IMR-90 (cell line): ENCODE measurements at regions not wholly inside any gene's neighbourhood (a gene's known extent, or its start where the extent isn't known, plus 50 kb on each side); places are given as distances from the start of the nearest gene placed in this dataset.

Experiments used
- ATAC-seq: fragments of 200-7000 bp; cut with Tn5 transposase; 2 replicates; pipeline ENCODE4 v1.9.1; 2020; ENCODE audit warnings: low read depth, mild to moderate bottlenecking, moderate library complexity
- BruUV-seq: library from RNA; stranded (reverse); fragments of 400-500 nt; replicated peaks from 2 replicates; lab custom pipeline; 2021; lab: Mats Ljungman, UMichigan
- CTCF ChIA-PET: fragments of 300-600 bp; formaldehyde crosslinking; extraction: SDS; loops from one replicate; lab custom pipeline; 2021; ENCODE audit warnings: antibody characterized with exemption; lab: Yijun Ruan, JAX
- POLR2A ChIA-PET: fragments of 300-600 bp; sonication (Branson Sonifier 250); formaldehyde crosslinking; loops from one replicate; lab custom pipeline; 2022; ENCODE audit warnings: antibody characterized with exemption; ENCODE audit not compliant: unreplicated experiment; lab: Charles Lee
- DNase-seq: peaks from one replicate; pipeline ENCODE4 v3.0.0; 2013
- H2AFZ ChIP-seq: replicated peaks from 2 replicates; pipeline ENCODE3; 2013; ENCODE audit warnings: low read length, mild to moderate bottlenecking; ENCODE audit not compliant: poor library complexity
- H2AK5ac ChIP-seq: 2 replicates; pipeline ENCODE4 v1.6.1; 2013; ENCODE audit warnings: low read depth, low read length, inconsistent platforms
- H2AK9ac ChIP-seq: replicated peaks from 2 replicates; pipeline ENCODE3; 2013; ENCODE audit warnings: mild to moderate bottlenecking, low read depth, low read length, moderate library complexity; ENCODE audit not compliant: poor library complexity
- H2BK120ac ChIP-seq: 2 replicates; pipeline ENCODE4 v1.6.1; 2013; ENCODE audit warnings: low read depth, low read length, inconsistent platforms
- H2BK15ac ChIP-seq: 3 replicates; pipeline ENCODE4 v1.6.1; 2013; ENCODE audit warnings: low read depth, low read length, inconsistent platforms
- H2BK20ac ChIP-seq: 2 replicates; pipeline ENCODE4 v1.6.1; 2013; ENCODE audit warnings: low read depth, mild to moderate bottlenecking, inconsistent platforms, low read length, moderate library complexity
- H2BK5ac ChIP-seq: 2 replicates; pipeline ENCODE4 v1.6.1; 2013; ENCODE audit warnings: mild to moderate bottlenecking, low read depth, low read length, inconsistent platforms; ENCODE audit not compliant: poor library complexity, severe bottlenecking
- H3K14ac ChIP-seq: replicated peaks from 2 replicates; pipeline ENCODE4 v1.6.1; 2013; ENCODE audit warnings: low read depth, low read length, inconsistent platforms
- H3K18ac ChIP-seq: 2 replicates; pipeline ENCODE4 v1.6.1; 2013; ENCODE audit warnings: low read depth, low read length, control low read depth
- H3K23ac ChIP-seq: 2 replicates; pipeline ENCODE4 v1.6.1; 2013; ENCODE audit warnings: low read depth, low read length, inconsistent platforms
- H3K27ac ChIP-seq: 2 replicates; pipeline ENCODE4 v1.5.1; 2013; ENCODE audit warnings: mild to moderate bottlenecking, control low read depth, low read length; ENCODE audit not compliant: insufficient read depth
- H3K27me3 ChIP-seq: 2 replicates; pipeline ENCODE4 v1.6.1; 2013; ENCODE audit warnings: low read length; ENCODE audit not compliant: control insufficient read depth, insufficient read depth
- H3K36me3 ChIP-seq: 2 replicates; pipeline ENCODE4 v1.6.1; 2013; ENCODE audit warnings: low read length, mixed read lengths; ENCODE audit not compliant: control insufficient read depth, insufficient read depth
- H3K4ac ChIP-seq: 2 replicates; pipeline ENCODE4 v1.6.1; 2013; ENCODE audit warnings: low read depth, low read length, inconsistent platforms
- H3K4me1 ChIP-seq: 2 replicates; pipeline ENCODE4 v1.6.1; 2013; ENCODE audit warnings: low read length, mixed read lengths; ENCODE audit not compliant: control insufficient read depth, insufficient read depth
- H3K4me2 ChIP-seq: 2 replicates; pipeline ENCODE4 v1.6.1; 2013; ENCODE audit warnings: low read depth, mild to moderate bottlenecking, control low read depth, low read length, moderate library complexity
- H3K4me3 ChIP-seq: 2 replicates; pipeline ENCODE4 v1.5.1; 2013; ENCODE audit warnings: low read depth, mild to moderate bottlenecking, control low read depth, low read length, moderate library complexity; ENCODE audit not compliant: insufficient read depth
- H3K56ac ChIP-seq: 2 replicates; pipeline ENCODE4 v1.6.1; 2013; ENCODE audit warnings: low read length, inconsistent platforms; ENCODE audit not compliant: insufficient read depth; ENCODE audit errors: extremely low read depth
- H3K79me1 ChIP-seq, 2 experiments: 2 replicates each; pipeline ENCODE4 v1.6.1; 2013; ENCODE audit warnings: low read length in 2 of 2, inconsistent platforms in 1 of 2, low read depth in 1 of 2
- H3K9ac ChIP-seq: 2 replicates; pipeline ENCODE4 v1.6.1; 2013; ENCODE audit warnings: low read depth, low read length, control low read depth
- H3K9me1 ChIP-seq: 2 replicates; pipeline ENCODE4 v1.6.1; 2013; ENCODE audit warnings: low read length, inconsistent platforms; ENCODE audit not compliant: insufficient read depth
- H3K9me3 ChIP-seq: 2 replicates; pipeline ENCODE4 v1.6.1; 2013; ENCODE audit warnings: low read length; ENCODE audit not compliant: control insufficient read depth, insufficient read depth
- H4K20me1 ChIP-seq: 2 replicates; pipeline ENCODE4 v1.6.1; 2013; ENCODE audit warnings: low read length, inconsistent platforms; ENCODE audit not compliant: insufficient read depth
- H4K5ac ChIP-seq: 2 replicates; pipeline ENCODE4 v1.6.1; 2013; ENCODE audit warnings: mild to moderate bottlenecking, low read depth, low read length, control low read depth
- H4K8ac ChIP-seq, 2 experiments: 2 replicates each; pipeline ENCODE4 v1.6.1; 2013; ENCODE audit warnings: low read depth in 2 of 2, low read length in 2 of 2, control low read depth in 1 of 2, inconsistent platforms in 1 of 2
- H4K91ac ChIP-seq: 2 replicates; pipeline ENCODE4 v1.6.1; 2013; ENCODE audit warnings: low read depth, low read length, inconsistent platforms; ENCODE audit not compliant: insufficient read depth
- BHLHE40 ChIP-seq: fragments of 150-350 bp; IDR thresholded peaks from 2 replicates; pipeline ENCODE4 v1.6.1; 2016; ENCODE audit warnings: mild to moderate bottlenecking, low read depth, low read length
- CEBPB ChIP-seq: IDR thresholded peaks from 2 replicates; pipeline ENCODE4 v1.6.1; 2012; ENCODE audit warnings: low read depth, low read length, improper control_type of control experiment
- CHD1 ChIP-seq: IDR thresholded peaks from 2 replicates; pipeline ENCODE4 v1.6.1; 2012; ENCODE audit warnings: low read depth, low read length, improper control_type of control experiment
- CTCF ChIP-seq: conservative IDR thresholded peaks from 2 replicates; pipeline ENCODE4 v1.5.1; 2012; ENCODE audit warnings: mild to moderate bottlenecking, low read depth, low read length, improper control_type of control experiment
- ELK1 ChIP-seq: fragments of 150-350 bp; IDR thresholded peaks from 2 replicates; pipeline ENCODE4 v1.6.1; 2016; ENCODE audit warnings: low read depth, mild to moderate bottlenecking, low read length, moderate library complexity, borderline replicate concordance
- FOS ChIP-seq: fragments of 150-350 bp; IDR thresholded peaks from 2 replicates; pipeline ENCODE4 v1.6.1; 2016; ENCODE audit warnings: low read depth, low read length
- MAFK ChIP-seq: IDR thresholded peaks from 2 replicates; pipeline ENCODE4 v1.6.1; 2012; ENCODE audit warnings: low read depth, low read length, improper control_type of control experiment
- MAZ ChIP-seq: IDR thresholded peaks from 2 replicates; pipeline ENCODE4 v1.6.1; 2012; ENCODE audit warnings: low read depth, mild to moderate bottlenecking, low read length, improper control_type of control experiment, moderate library complexity, borderline replicate concordance
- MXI1 ChIP-seq: IDR thresholded peaks from 2 replicates; pipeline ENCODE4 v1.6.1; 2012; ENCODE audit warnings: low read depth, mild to moderate bottlenecking, low read length, moderate library complexity, borderline replicate concordance
- NFE2L2 ChIP-seq: fragments of 150-350 bp; IDR thresholded peaks from 2 replicates; pipeline ENCODE4 v1.6.1; 2016; ENCODE audit warnings: low read depth, mild to moderate bottlenecking, low read length
- POLR2A ChIP-seq: IDR thresholded peaks from 2 replicates; pipeline ENCODE4 v1.6.1; 2012; ENCODE audit warnings: mild to moderate bottlenecking, low read depth, low read length
- RAD21 ChIP-seq: IDR thresholded peaks from 2 replicates; pipeline ENCODE4 v1.6.1; 2012; ENCODE audit warnings: low read length, improper control_type of control experiment
- RFX5 ChIP-seq: IDR thresholded peaks from 2 replicates; pipeline ENCODE4 v1.8.0; 2012; ENCODE audit warnings: low read depth, mild to moderate bottlenecking, low read length, moderate library complexity
- SMC3 ChIP-seq: fragments of 150-350 bp; IDR thresholded peaks from 2 replicates; pipeline ENCODE4 v1.6.1; 2016; ENCODE audit warnings: low read depth, mild to moderate bottlenecking, antibody characterized with exemption, low read length, moderate library complexity
- dilution Hi-C: fragments of 300-500 bp; cut with HindIII; formaldehyde crosslinking; loops from one replicate; pipeline ENCODE4 v1.14.3; 2018; ENCODE audit warnings: low sequenced_read_pairs; ENCODE audit not compliant: unreplicated experiment
- in situ Hi-C: fragments of 300-500 bp; cut with MboI; formaldehyde crosslinking; loops from 3 replicates; pipeline ENCODE4 v1.14.3; 2019; ENCODE audit warnings: low sequenced_read_pairs, inconsistent platforms, mixed read lengths
- intact Hi-C: fragments of 100-400 bp; cut with micrococcal nuclease; formaldehyde crosslinking; loops from 2 replicates; pipeline ENCODE4 v1.10.0; 2022
- TF ChIP-seq, protein P1 (sequence below): fragments of 150-350 bp; IDR thresholded peaks from 2 replicates; pipeline ENCODE4 v1.6.1; 2017; ENCODE audit warnings: mild to moderate bottlenecking, antibody characterized with exemption, low read length, low read depth

DNA sequence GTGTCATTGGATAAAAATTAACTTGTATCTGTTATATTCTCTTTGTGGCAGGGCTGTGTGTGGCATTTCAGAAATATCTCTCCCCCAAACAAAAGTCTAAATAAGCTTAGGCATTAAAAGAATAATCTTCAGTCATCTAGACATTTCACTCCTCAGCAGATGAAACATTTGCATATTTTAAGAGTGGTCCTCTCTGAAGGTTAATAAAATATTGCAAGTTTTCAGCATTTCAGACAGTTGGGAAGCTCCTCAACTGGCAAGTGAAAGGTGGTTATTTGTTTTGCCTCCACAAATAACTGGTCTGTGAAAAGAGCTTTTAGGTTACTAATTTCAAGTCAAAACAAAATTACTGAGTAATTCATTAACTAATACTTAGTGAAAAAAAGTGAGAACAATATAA, 462.6 kb downstream of the EPHA4 start:
- no peaks in the 10 kb centered on the region for H3K36me3 ChIP-seq
- no peaks in the 10 kb centered on the region for H4K20me1 ChIP-seq
- H4K91ac ChIP-seq: no peak overlapping the region
- no peak overlapping the region for H2AFZ ChIP-seq
- no peak overlapping the region for H2BK20ac ChIP-seq
- no peak overlapping the region for H4K8ac ChIP-seq
- no peaks in the 10 kb centered on the region for H3K79me1 ChIP-seq
- BruUV-seq: no TSS peak
- H2BK5ac ChIP-seq: no peak overlapping the region
- H3K9me3 ChIP-seq: no peaks in the 10 kb centered on the region
- DNase-seq (no peak), ATAC-seq (no peak)
- H3K14ac ChIP-seq: no peak overlapping the region
- H2AK9ac ChIP-seq: no peak overlapping the region
- intact Hi-C loops: loop anchor here (10.0 kb wide), 1 partner anchor 1375 kb away; no protein-coding TSS in a partner anchor
- H3K23ac ChIP-seq: no peak overlapping the region
- H2BK15ac ChIP-seq: no peak overlapping the region
- H3K9ac ChIP-seq: no peak overlapping the region
- peaks cover 3% of the 10 kb centered on the region; the same call in 1 of the 2 replicates for H3K4me1 ChIP-seq
- TF ChIP-seq SMC3 (no peak), CTCF (no peak), CHD1 (no peak), ELK1 (no peak), CEBPB (no peak), POLR2A (no peak), MAFK (no peak), MAZ (no peak), RFX5 (no peak), NFE2L2 (no peak), MXI1 (no peak), FOS (no peak), BHLHE40 (no peak), RAD21 (no peak)
- TF ChIP-seq, protein P1, sequence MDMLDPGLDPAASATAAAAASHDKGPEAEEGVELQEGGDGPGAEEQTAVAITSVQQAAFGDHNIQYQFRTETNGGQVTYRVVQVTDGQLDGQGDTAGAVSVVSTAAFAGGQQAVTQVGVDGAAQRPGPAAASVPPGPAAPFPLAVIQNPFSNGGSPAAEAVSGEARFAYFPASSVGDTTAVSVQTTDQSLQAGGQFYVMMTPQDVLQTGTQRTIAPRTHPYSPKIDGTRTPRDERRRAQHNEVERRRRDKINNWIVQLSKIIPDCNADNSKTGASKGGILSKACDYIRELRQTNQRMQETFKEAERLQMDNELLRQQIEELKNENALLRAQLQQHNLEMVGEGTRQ: no peak
- no peaks in the 10 kb centered on the region; the same call in 1 of the 2 replicates for H3K27me3 ChIP-seq
- ChIA-PET CTCF (no interaction called here), POLR2A (no interaction called here)
- no peak overlapping the region for H3K18ac ChIP-seq
- no peak overlapping the region for H2BK120ac ChIP-seq
- H3K4me3 ChIP-seq: no peak overlapping the region
- no peak overlapping the region for H2AK5ac ChIP-seq
- in situ Hi-C loops: no loop called here
- dilution Hi-C loops: no loop called here
- no peak overlapping the region for H3K4ac ChIP-seq
- no peak overlapping the region for H4K5ac ChIP-seq
- no peak overlapping the region for H3K56ac ChIP-seq
- H3K9me1 ChIP-seq: no peaks in the 10 kb centered on the region; the same call in 1 of the 2 replicates
- H3K27ac ChIP-seq: no peak overlapping the region
- H3K4me2 ChIP-seq: no peak overlapping the region
